ENCODE measurements at regions not wholly inside any gene's neighbourhood (a gene's known extent, or its start where the extent isn't known, plus 50 kb on each side); places are given as distances from the start of the nearest gene placed in this dataset.
"Not testable (repeated sequence)": the region's sequence is repeated elsewhere in the genome, so short reads cannot be mapped to it uniquely, and the experiment has no call there.

- Mint-ChIP-seq H3K9me3 (ENCODE audit: unreplicated experiment) (no peaks in the 10 kb centered on the region), H3K4me1 (ENCODE audit: low read depth, unreplicated experiment) (no peaks in the 10 kb centered on the region), H3K4me3 (ENCODE audit: unreplicated experiment) (no peak overlapping the region), H3K36me3 (ENCODE audit: insufficient read depth, unreplicated experiment) (no peaks in the 10 kb centered on the region), H3K27ac (ENCODE audit: unreplicated experiment) (no peak overlapping the region), H3K27me3 (ENCODE audit: insufficient read depth, unreplicated experiment) (no peaks in the 10 kb centered on the region)
- H3K9me3 ChIP-seq = no peaks in the 10 kb centered on the region
- ChIA-PET POLR2A (no interaction called here), CTCF (no interaction called here)
- intact Hi-C loops (cut with micrococcal nuclease; ENCODE audit: unreplicated experiment) = no loop called here
- no peaks in the 10 kb centered on the region for H3K36me3 ChIP-seq (ENCODE audit: control insufficient read depth, insufficient read depth, low read length)
- H3K27me3 ChIP-seq (replicated peaks; ENCODE audit: control insufficient read depth, insufficient read depth, low read length) = no peaks in the 10 kb centered on the region
- H3K4me1 ChIP-seq = no peaks in the 10 kb centered on the region
- DNase-seq = no peak
- BruUV-seq (replicated peaks) = no TSS peak
- no peak overlapping the region for H3K4me3 ChIP-seq (ENCODE audit: low read depth, low read length)
- TF ChIP-seq CTCF (IDR thresholded peaks at IDR 0.05; ENCODE audit: insufficient read depth in 1 of 2, low read depth in 1 of 2, low read length in 1 of 2, severe bottlenecking in 1 of 2, unreplicated experiment in 1 of 2) = no peak
These were observed 381.4 kb upstream of the RGMB start for GRCh38 chr5:98391921-98392625.

- BruUV-seq (replicated peaks); CTCF ChIA-PET: not testable (repeated sequence)
These were observed 380.3 kb upstream of the RGMB start for GRCh38 chr5:98393205-98393604.

GRCh38 chr5:98397081-98397480 is 376.4 kb upstream of the RGMB start:
- POLR2A ChIA-PET = no interaction called here

More at GRCh38 chr5:98393205-98393604, 380.3 kb upstream of the RGMB start:
- H3K9me3 Mint-ChIP-seq (ENCODE audit: unreplicated experiment); H3K4me3 ChIP-seq (ENCODE audit: low read depth, low read length); intact Hi-C loops (cut with micrococcal nuclease; ENCODE audit: unreplicated experiment); POLR2A ChIA-PET; DNase-seq; H3K27me3 ChIP-seq (replicated peaks; ENCODE audit: control insufficient read depth, insufficient read depth, low read length); H3K27me3 Mint-ChIP-seq (ENCODE audit: insufficient read depth, unreplicated experiment); H3K9me3 ChIP-seq; H3K36me3 ChIP-seq (ENCODE audit: control insufficient read depth, insufficient read depth, low read length); H3K36me3 Mint-ChIP-seq (ENCODE audit: insufficient read depth, unreplicated experiment); H3K4me3 Mint-ChIP-seq (ENCODE audit: unreplicated experiment); H3K4me1 ChIP-seq; H3K4me1 Mint-ChIP-seq (ENCODE audit: low read depth, unreplicated experiment); H3K27ac Mint-ChIP-seq (ENCODE audit: unreplicated experiment): not testable (repeated sequence)

More at GRCh38 chr5:98397081-98397480, 376.4 kb upstream of the RGMB start:
- no TSS peak for BruUV-seq (replicated peaks)
- CTCF ChIA-PET = no interaction called here
- intact Hi-C loops (cut with micrococcal nuclease; ENCODE audit: unreplicated experiment) = no loop called here
- no peak for TF ChIP-seq CTCF (IDR thresholded peaks at IDR 0.05; ENCODE audit: insufficient read depth in 1 of 2, low read depth in 1 of 2, low read length in 1 of 2, severe bottlenecking in 1 of 2, unreplicated experiment in 1 of 2)
- no peaks in the 10 kb centered on the region for H3K27me3 Mint-ChIP-seq (ENCODE audit: insufficient read depth, unreplicated experiment)
- H3K36me3 Mint-ChIP-seq (ENCODE audit: insufficient read depth, unreplicated experiment) = no peaks in the 10 kb centered on the region
- H3K4me1 Mint-ChIP-seq (ENCODE audit: low read depth, unreplicated experiment) = no peaks in the 10 kb centered on the region
- no peaks in the 10 kb centered on the region for H3K9me3 Mint-ChIP-seq (ENCODE audit: unreplicated experiment)
- H3K9me3 ChIP-seq = no peaks in the 10 kb centered on the region
- no peak for DNase-seq
- no peaks in the 10 kb centered on the region for H3K4me1 ChIP-seq
- H3K27ac Mint-ChIP-seq (ENCODE audit: unreplicated experiment) = no peak overlapping the region
- H3K4me3 ChIP-seq (ENCODE audit: low read depth, low read length) = no peak overlapping the region
- no peak overlapping the region for H3K4me3 Mint-ChIP-seq (ENCODE audit: unreplicated experiment)
- H3K27me3 ChIP-seq (replicated peaks; ENCODE audit: control insufficient read depth, insufficient read depth, low read length) = no peaks in the 10 kb centered on the region
- H3K36me3 ChIP-seq (ENCODE audit: control insufficient read depth, insufficient read depth, low read length) = no peaks in the 10 kb centered on the region
